HG02852 (cell line): ENCODE measurements at regions not wholly inside any gene's neighbourhood (a gene's known extent, or its start where the extent isn't known, plus 50 kb on each side); places are given as distances from the start of the nearest gene placed in this dataset.
A peak's percentile ranks its signal among the peaks of the same experiment; 100 is the strongest.

Source experiments
- ATAC-seq: cut with Tn5 transposase; IDR thresholded peaks from one replicate; pipeline ENCODE4 v1.9.1; 2021; ENCODE audit warnings: mild to moderate bottlenecking, moderate library complexity; ENCODE audit not compliant: unreplicated experiment

GRCh38 chr12:91811481-91812287, 334.0 kb downstream of the BTG1 start:
- peak; percentile 87 for ATAC-seq

- ATAC-seq: no peak
Observed at GRCh38 chr12:91810531-91811451, 334.9 kb downstream of the BTG1 start.

GRCh38 chr12:91810077-91810476, 335.6 kb downstream of the BTG1 start:
- ATAC-seq: no peak

GRCh38 chr12:91805031-91805430, 340.6 kb downstream of the BTG1 start:
- ATAC-seq: no peak

- ATAC-seq: no peak
Observed at GRCh38 chr12:91804533-91804932, 341.1 kb downstream of the BTG1 start.

- ATAC-seq: no peak
Observed at GRCh38 chr12:91801048-91801447, 344.6 kb downstream of the BTG1 start.

- ATAC-seq: no peak
Observed at GRCh38 chr12:91793676-91794075, 352.0 kb downstream of the BTG1 start.

GRCh38 chr12:91792597-91792996, 353.0 kb downstream of the BTG1 start:
- ATAC-seq: no peak

- no peak for ATAC-seq
Observed at GRCh38 chr12:91786499-91787272, 359.0 kb downstream of the BTG1 start.

- ATAC-seq: no peak
Observed at GRCh38 chr12:91785655-91786498, 359.8 kb downstream of the BTG1 start.

- ATAC-seq: no peak
Observed at GRCh38 chr12:91781114-91781513, 364.5 kb downstream of the BTG1 start.

- ATAC-seq: peak; percentile 92
Observed at GRCh38 chr12:91778938-91779400, 366.7 kb downstream of the BTG1 start.

- peak; percentile 60 for ATAC-seq
Observed at GRCh38 chr12:91778091-91778832, 367.4 kb downstream of the BTG1 start.

- no peak for ATAC-seq
Observed at GRCh38 chr12:91777268-91777992, 368.2 kb downstream of the BTG1 start.

- ATAC-seq: no peak
Observed at GRCh38 chr12:91774434-91774921, 371.2 kb downstream of the BTG1 start.

GRCh38 chr12:91773749-91774429, 371.8 kb downstream of the BTG1 start:
- ATAC-seq: no peak

GRCh38 chr12:91772411-91772810, 373.2 kb downstream of the BTG1 start:
- ATAC-seq: no peak

- no peak for ATAC-seq
Observed at GRCh38 chr12:91769736-91770135, 375.9 kb downstream of the BTG1 start.
